ENCODE measurements at regions not wholly inside any gene's neighbourhood (a gene's known extent, or its start where the extent isn't known, plus 50 kb on each side); places are given as distances from the start of the nearest gene placed in this dataset.

DNA sequence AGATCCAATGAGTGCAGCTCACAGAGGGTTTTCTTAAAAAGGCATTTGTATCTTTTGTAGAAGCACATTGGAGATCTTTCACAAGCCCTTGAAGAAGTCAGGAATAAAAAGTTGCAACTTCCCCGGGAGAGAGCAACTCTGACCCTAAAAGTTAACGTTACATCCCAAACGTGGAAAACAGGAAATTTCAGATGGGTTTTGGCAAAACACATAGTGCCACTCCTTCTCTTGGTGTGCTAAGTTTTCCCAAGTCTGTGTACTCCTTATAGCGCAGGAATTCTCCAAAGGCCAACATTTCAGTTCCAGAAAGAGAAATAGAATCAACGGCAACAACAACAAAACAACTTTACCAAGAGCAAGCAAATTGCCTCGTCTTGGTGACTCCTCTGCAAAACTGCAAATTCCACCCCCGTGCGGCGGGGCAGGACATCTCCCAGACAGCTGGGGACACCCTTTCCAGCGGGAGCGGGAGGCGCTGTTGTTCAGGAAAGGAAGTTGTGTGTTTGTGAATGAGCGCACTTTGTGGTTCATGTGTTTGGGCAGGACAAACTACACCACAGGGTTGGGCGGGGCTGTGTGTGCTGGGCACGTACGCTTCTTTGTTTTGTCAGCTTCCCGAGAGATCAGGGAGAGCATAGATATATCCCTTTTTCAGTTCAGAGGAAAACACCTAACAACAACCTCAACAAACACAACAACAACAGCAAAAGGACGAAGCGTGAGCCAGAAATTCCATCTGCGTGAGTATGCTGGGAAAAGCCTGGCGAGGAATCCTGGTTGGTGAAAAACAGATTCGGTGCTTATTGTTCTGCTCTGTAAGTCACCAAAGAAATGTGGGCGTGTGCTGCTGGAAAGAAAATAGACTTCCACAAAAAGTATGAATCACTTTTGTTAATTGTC is 294.7 kb upstream of the PITRM1 start:
- TF ChIP-seq, protein P1, sequence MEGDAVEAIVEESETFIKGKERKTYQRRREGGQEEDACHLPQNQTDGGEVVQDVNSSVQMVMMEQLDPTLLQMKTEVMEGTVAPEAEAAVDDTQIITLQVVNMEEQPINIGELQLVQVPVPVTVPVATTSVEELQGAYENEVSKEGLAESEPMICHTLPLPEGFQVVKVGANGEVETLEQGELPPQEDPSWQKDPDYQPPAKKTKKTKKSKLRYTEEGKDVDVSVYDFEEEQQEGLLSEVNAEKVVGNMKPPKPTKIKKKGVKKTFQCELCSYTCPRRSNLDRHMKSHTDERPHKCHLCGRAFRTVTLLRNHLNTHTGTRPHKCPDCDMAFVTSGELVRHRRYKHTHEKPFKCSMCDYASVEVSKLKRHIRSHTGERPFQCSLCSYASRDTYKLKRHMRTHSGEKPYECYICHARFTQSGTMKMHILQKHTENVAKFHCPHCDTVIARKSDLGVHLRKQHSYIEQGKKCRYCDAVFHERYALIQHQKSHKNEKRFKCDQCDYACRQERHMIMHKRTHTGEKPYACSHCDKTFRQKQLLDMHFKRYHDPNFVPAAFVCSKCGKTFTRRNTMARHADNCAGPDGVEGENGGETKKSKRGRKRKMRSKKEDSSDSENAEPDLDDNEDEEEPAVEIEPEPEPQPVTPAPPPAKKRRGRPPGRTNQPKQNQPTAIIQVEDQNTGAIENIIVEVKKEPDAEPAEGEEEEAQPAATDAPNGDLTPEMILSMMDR (IDR thresholded peaks at IDR 0.05; ENCODE audit: low read depth, low read length) = peak; percentile 58
- peak; percentile 95 for DNase-seq (ENCODE audit: extremely low read depth, low read depth)

DNA sequence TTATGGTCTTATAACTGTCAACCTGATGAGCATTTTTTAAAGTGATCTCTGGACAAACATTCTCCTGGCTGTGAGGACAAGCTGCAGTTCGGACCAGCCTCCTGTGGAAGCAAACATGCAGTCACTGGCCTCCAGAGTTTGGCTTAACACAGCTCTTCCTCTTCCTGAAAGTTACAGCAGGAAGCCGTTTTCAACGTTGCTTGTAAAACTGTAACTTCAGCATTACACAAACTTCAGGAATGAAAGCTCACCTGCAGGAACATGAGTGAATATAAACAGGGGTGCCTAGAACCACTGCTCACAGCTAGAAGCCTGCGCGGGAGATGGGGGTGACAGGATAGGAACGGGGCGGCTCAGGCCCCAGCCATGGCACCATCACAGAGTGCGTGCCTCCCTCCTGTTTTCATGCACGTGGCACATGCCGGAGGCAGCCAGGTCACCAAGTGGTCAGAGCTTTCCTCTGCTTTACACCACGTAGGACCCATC is 292.9 kb upstream of the PITRM1 start:
- TF ChIP-seq, protein P1 (IDR thresholded peaks at IDR 0.05; ENCODE audit: low read depth, low read length) = no peak
- no peak for DNase-seq (ENCODE audit: extremely low read depth, low read depth)

DNA sequence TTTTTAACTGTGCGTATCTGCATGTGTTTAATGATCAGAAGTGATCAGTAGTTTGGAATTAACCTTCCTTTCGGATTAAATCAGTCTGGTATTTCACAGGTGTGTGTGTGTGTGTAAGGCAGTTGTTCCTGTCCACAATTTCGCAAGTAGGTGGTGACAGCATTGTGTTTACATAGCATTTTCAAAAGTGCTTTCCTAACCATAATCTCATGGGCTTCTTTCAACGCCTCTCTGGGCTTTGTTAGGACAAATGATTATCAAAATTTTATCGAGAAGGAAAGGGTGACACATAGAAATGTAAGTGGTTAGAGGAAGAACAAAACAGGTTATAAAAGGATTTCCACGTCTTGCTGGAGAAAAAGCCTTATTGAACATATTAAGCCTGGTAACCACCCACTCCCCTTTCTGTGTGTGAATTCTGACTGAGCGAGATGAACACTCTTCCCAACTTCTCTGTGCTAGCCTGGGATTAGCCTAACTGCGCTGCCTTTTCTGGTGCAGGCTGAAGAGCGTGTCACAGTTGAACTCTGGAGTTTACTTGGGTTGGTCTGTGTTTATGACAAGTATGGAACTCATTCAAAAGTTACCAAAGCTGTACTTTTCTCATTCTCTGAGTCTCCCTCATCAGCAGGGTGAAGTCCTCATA is 292.3 kb upstream of the PITRM1 start:
- DNase-seq (ENCODE audit: extremely low read depth, low read depth) = no peak
- TF ChIP-seq, protein P1 (IDR thresholded peaks at IDR 0.05; ENCODE audit: low read depth, low read length) = no peak

DNA sequence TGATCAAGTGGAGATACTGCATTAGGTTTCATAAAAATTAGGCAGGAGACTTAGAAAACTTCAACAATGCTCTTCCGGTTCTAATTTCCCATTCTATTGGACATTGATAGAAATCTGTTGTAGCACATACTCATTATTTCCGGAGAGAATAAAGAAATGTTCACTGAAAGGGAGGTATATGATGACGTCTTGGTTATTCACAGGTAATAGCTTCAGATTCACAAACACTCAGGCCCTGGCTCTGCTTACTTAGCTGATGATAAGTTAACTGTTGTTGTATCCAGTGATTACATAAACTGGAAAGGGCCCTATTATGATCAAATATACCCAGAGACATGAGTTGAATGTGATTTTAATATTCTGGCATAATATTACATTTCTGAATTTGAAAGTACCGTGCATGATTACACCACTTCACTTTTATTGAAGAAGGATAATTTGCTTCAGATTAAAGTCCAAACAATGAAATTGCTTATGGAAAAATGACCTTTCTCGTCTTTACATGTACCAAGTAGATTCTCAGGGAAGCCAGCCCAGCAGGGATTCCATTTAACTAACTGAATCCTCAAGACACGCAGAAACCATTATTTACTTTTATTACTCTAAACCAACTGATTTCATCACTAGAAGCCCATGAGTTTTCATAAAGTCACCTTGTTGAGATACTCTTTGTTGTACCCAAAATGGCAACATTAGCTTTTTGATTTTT is 288.0 kb upstream of the PITRM1 start:
- TF ChIP-seq, protein P1 (IDR thresholded peaks at IDR 0.05; ENCODE audit: low read depth, low read length) = no peak
- DNase-seq (ENCODE audit: extremely low read depth, low read depth) = no peak

DNA sequence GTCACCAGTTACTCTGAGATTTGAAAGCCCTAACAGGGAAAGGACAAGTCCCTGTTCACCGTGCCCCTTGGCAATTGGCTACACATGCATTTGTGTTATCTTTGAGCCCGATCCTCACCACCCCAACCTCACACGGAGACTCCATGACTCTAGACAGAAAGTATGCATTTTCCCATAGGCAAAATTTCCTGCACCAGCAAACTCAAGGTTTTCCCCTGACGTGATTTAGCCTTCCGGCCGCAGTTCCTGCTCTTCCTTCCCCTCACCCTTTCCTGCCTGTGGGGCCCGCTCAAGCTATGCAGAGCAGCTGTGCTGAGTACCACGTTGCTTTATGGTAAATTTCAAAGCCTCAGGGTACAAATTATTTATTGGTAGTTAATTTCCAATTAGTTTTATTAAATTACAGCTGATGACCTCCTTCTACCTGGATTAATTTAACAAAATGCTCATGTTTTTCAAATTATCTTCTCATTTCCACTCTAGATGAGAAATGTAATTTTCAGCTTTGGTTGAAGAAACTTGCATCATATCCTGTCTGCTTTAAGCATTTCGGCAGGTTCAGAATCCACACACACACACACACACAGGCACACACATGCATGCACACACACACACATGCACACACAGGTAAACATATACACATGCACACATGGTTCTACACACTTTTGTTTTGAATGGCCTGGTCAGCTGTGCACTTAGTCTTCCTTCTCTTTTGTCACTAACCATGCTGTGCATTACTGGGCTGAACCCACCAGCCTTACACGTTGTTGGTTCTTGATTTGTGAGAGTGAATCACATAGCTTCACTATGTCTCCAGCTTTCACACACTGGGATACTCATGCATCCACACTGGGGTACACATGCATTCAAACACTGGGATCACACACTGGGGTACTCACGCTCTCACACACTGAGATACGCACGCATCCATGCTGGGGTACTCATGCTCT is 283.1 kb upstream of the PITRM1 start:
- TF ChIP-seq, protein P1 (IDR thresholded peaks at IDR 0.05; ENCODE audit: low read depth, low read length) = no peak
- no peak for DNase-seq (ENCODE audit: extremely low read depth, low read depth)

DNA sequence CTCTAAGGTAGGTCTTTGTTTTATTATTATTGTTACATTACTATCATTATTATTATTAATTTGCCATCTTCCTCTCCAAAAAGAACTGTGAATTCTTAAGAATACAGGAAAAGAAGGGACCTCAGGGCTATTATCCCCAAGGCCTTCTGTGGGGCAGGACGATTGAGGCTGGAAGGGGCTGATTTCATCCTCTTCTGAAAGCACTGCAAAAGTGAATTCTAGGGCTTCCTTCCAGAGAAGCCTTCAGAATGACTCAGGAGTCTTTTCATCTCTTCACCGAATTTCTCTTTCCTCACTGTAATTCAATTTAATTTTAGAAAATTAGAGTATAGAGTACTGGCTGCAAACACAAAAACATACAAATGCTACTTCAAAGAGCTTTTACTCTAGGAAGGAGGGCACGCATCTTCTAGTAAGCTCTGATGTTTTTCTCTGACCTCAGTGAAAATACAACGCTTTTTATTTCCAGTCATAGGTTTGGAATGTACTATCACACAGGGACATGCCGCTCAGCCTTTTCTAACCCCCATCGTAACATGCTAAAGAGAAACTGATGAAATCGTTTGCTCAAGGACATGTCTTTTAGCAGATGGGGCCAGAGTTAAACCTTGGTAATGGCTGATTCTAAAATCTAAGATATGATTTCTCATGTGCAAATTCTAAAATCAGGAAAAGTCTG is 280.2 kb upstream of the PITRM1 start:
- DNase-seq (ENCODE audit: extremely low read depth, low read depth) = no peak
- TF ChIP-seq, protein P1 (IDR thresholded peaks at IDR 0.05; ENCODE audit: low read depth, low read length) = no peak
